ENCODE measurements at regions not wholly inside any gene's neighbourhood (a gene's known extent, or its start where the extent isn't known, plus 50 kb on each side); places are given as distances from the start of the nearest gene placed in this dataset.

DNA sequence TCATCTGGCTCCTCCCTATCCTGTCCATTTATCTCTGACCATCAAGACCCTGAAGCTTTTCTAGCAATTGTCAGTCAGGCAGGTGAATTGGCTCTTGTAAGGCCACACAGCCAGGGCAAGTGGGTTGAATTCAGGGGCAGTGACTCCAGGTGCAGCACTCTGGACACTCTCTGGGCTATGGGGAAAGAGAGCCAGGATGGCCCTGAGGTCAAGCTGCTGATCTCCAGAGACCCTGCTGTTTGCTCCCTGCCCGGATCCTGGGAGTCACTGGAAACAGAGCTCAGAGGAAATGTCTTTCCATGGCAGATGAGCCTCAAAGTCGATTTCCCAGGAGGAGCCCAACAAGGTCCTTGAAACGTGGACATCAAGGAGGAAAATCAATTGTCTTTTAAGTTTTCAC lies 184.4 kb downstream of the C1orf94 start (continued):
- TF ChIP-seq, protein P1, sequence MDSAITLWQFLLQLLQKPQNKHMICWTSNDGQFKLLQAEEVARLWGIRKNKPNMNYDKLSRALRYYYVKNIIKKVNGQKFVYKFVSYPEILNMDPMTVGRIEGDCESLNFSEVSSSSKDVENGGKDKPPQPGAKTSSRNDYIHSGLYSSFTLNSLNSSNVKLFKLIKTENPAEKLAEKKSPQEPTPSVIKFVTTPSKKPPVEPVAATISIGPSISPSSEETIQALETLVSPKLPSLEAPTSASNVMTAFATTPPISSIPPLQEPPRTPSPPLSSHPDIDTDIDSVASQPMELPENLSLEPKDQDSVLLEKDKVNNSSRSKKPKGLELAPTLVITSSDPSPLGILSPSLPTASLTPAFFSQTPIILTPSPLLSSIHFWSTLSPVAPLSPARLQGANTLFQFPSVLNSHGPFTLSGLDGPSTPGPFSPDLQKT (IDR thresholded peaks at IDR 0.05; ENCODE audit: borderline replicate concordance, low read depth, low read length) = no peak
- TF ChIP-seq, protein P2, sequence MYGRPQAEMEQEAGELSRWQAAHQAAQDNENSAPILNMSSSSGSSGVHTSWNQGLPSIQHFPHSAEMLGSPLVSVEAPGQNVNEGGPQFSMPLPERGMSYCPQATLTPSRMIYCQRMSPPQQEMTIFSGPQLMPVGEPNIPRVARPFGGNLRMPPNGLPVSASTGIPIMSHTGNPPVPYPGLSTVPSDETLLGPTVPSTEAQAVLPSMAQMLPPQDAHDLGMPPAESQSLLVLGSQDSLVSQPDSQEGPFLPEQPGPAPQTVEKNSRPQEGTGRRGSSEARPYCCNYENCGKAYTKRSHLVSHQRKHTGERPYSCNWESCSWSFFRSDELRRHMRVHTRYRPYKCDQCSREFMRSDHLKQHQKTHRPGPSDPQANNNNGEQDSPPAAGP (tag by site-specific recombination; IDR thresholded peaks at IDR 0.05) = no peak
- TF ChIP-seq ZNF366 (tag by site-specific recombination; conservative IDR thresholded peaks at IDR 0.05) (no peak), ZNF549 (tag by site-specific recombination; IDR thresholded peaks at IDR 0.05) (no peak)

DNA sequence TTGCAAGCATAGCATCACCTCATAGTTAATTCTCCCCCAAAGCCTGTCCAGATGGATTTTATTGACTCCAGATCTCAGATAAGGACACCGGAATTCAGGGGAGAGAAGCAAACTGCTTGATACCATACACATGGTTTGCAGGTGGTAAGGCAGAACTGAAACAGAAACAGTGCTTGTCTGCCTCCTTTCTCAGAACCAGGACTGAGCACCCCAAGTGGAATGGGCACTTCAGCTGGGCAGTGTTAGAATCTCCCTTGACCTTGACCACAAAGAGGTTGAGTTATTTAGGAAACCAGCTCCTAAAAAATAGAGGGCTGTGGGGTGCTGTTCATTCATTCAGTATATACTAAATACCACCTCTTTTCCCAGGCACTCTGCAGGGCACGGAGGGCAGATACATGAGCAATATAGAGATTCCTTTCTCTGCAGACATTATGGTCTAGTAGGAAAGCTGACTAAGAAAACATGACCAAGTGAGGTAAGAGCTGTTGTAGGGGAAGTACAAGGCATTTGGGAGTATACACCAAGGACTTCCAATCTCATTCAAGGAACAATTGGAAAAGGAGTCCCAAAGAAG lies 185.2 kb downstream of the C1orf94 start:
- Histone ChIP-seq H3K4me3 (ENCODE audit: low read depth, low read length) (no peak overlapping the region), H3K27ac (ENCODE audit: extremely low read depth, low read depth, low read length) (no peak overlapping the region), H3K36me3 (ENCODE audit: control insufficient read depth in 2 of 2, insufficient read depth in 1 of 2, low read length in 2 of 2) (no peaks in the 10 kb centered on the region), H3K4me1 (ENCODE audit: control insufficient read depth, insufficient read depth, low read length) (no peaks in the 10 kb centered on the region), H3K9me3 (ENCODE audit: control insufficient read depth, insufficient read depth, low read depth, low read length) (no peaks in the 10 kb centered on the region)
- ChIA-PET POLR2A (no interaction called here), CTCF (interaction anchor here (0.6 kb wide), 1 partner anchor 729 kb away, joined by 3 read pairs; no protein-coding TSS in a partner anchor)
- TF ChIP-seq ZNF23 (tag by site-specific recombination; IDR thresholded peaks at IDR 0.05; ENCODE audit: borderline replicate concordance) (no peak), ZNF2 (tag by site-specific recombination; IDR thresholded peaks at IDR 0.05) (no peak), ZBTB7A (tag by site-specific recombination; IDR thresholded peaks at IDR 0.05; ENCODE audit: low read depth) (no peak), YY1 (tag by site-specific recombination; IDR thresholded peaks at IDR 0.05) (no peak), SCRT2 (tag by site-specific recombination; IDR thresholded peaks at IDR 0.05) (no peak), ZNF596 (tag by site-specific recombination; IDR thresholded peaks at IDR 0.05) (no peak), ZNF623 (tag by site-specific recombination; IDR thresholded peaks at IDR 0.05) (no peak), ZNF747 (tag by site-specific recombination; IDR thresholded peaks at IDR 0.05) (no peak), ZSCAN30 (tag by site-specific recombination; IDR thresholded peaks at IDR 0.05) (no peak)
- TF ChIP-seq, protein P3, sequence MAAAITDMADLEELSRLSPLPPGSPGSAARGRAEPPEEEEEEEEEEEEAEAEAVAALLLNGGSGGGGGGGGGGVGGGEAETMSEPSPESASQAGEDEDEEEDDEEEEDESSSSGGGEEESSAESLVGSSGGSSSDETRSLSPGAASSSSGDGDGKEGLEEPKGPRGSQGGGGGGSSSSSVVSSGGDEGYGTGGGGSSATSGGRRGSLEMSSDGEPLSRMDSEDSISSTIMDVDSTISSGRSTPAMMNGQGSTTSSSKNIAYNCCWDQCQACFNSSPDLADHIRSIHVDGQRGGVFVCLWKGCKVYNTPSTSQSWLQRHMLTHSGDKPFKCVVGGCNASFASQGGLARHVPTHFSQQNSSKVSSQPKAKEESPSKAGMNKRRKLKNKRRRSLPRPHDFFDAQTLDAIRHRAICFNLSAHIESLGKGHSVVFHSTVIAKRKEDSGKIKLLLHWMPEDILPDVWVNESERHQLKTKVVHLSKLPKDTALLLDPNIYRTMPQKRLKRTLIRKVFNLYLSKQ (tag by site-specific recombination; IDR thresholded peaks at IDR 0.05; ENCODE audit: borderline replicate concordance) = no peak
- TF ChIP-seq, protein P4, sequence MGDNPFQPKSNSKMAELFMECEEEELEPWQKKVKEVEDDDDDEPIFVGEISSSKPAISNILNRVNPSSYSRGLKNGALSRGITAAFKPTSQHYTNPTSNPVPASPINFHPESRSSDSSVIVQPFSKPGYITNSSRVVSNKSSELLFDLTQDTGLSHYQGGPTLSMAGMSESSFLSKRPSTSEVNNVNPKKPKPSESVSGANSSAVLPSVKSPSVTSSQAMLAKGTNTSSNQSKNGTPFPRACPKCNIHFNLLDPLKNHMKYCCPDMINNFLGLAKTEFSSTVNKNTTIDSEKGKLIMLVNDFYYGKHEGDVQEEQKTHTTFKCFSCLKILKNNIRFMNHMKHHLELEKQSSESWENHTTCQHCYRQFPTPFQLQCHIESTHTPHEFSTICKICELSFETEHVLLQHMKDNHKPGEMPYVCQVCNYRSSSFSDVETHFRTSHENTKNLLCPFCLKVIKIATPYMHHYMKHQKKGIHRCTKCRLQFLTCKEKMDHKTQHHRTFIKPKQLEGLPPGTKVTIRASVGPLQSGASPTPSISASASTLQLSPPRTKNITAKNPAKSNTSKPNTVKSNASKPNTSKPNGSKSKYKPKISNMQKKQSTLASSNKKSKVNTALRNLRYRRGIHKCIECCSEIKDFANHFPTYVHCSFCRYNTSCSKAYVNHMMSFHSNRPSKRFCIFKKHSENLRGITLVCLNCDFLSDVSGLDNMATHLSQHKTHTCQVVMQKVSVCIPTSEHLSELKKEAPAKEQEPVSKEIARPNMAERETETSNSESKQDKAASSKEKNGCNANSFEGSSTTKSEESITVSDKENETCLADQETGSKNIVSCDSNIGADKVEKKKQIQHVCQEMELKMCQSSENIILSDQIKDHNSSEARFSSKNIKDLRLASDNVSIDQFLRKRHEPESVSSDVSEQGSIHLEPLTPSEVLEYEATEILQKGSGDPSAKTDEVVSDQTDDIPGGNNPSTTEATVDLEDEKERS (tag by site-specific recombination; IDR thresholded peaks at IDR 0.05) = no peak
- TF ChIP-seq, protein P5, sequence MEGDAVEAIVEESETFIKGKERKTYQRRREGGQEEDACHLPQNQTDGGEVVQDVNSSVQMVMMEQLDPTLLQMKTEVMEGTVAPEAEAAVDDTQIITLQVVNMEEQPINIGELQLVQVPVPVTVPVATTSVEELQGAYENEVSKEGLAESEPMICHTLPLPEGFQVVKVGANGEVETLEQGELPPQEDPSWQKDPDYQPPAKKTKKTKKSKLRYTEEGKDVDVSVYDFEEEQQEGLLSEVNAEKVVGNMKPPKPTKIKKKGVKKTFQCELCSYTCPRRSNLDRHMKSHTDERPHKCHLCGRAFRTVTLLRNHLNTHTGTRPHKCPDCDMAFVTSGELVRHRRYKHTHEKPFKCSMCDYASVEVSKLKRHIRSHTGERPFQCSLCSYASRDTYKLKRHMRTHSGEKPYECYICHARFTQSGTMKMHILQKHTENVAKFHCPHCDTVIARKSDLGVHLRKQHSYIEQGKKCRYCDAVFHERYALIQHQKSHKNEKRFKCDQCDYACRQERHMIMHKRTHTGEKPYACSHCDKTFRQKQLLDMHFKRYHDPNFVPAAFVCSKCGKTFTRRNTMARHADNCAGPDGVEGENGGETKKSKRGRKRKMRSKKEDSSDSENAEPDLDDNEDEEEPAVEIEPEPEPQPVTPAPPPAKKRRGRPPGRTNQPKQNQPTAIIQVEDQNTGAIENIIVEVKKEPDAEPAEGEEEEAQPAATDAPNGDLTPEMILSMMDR (tag by site-specific recombination; IDR thresholded peaks at IDR 0.05) = no peak
- TF ChIP-seq, protein P6, sequence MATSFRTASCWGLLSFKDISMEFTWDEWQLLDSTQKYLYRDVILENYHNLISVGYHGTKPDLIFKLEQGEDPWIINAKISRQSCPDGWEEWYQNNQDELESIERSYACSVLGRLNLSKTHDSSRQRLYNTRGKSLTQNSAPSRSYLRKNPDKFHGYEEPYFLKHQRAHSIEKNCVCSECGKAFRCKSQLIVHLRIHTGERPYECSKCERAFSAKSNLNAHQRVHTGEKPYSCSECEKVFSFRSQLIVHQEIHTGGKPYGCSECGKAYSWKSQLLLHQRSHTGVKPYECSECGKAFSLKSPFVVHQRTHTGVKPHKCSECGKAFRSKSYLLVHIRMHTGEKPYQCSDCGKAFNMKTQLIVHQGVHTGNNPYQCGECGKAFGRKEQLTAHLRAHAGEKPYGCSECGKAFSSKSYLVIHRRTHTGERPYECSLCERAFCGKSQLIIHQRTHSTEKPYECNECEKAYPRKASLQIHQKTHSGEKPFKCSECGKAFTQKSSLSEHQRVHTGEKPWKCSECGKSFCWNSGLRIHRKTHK (tag by site-specific recombination; IDR thresholded peaks at IDR 0.05) = no peak
